Medulla oblongata (tissue), 1 donor: ENCODE measurements at regions not wholly inside any gene's neighbourhood (a gene's known extent, or its start where the extent isn't known, plus 50 kb on each side); places are given as distances from the start of the nearest gene placed in this dataset.

Experiments
- DNase-seq: peaks from one replicate; pipeline ENCODE4 v3.0.0-alpha.2; 2015; ENCODE audit errors: extremely low spot score

DNA sequence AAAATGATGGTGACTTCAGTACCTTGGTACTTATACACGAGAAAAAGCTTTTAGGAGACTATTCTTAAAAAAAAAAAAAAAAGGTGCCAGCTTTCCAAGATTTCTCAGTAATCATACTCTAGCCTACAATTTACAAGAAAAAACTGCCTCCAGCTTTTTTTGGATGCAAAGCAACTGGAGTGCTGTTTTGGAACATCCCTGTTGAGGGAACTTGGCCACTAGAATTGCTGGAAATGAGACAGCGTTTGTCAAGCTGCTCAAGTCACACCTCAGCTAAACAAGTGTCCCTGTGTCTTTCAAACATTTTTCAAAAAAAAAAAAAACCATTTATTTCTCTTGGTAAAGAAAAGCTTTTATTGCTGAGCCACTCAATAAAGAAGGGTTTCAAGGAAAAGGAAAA is 413.1 kb upstream of the ARGLU1 start:
- peak; percentile 54 for DNase-seq

DNA sequence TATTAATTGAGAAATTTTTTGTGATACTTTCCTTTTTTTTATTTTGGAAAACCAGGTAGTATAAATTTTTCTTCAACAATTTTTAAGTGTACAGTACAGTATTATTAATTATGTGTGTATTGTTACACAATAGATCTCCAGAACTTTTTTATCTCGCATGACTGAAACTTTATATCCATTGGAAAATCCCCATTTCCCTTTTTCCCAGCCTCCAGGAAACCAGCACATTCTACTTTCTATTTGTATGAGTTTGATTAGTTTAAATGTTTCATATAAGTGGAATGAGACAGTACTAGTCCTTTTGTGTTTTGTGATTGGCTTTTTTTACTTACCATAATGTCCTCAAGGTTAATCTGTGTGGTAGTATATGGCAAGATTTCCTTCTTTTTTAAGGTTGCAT is 399.5 kb upstream of the ARGLU1 start:
- DNase-seq = no peak

DNA sequence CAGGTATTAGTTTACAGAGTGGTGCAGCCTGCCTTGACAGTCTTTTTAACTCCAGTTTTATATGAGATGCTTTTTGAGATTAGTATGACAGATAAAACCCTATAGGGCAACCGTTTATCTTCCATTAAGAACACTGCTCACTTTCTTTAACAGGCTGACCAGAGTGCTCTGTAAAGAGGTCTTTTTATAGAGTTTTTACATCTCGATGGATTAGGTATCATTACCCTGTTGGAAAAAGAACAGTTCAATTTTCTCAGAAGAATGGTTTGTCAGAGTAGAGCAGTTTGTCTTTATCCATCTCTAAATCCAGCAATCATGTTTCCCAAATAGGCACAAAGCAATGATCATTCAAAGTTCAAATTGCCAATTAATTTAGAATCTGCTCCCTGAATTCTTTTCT is 395.2 kb upstream of the ARGLU1 start:
- no peak for DNase-seq

DNA sequence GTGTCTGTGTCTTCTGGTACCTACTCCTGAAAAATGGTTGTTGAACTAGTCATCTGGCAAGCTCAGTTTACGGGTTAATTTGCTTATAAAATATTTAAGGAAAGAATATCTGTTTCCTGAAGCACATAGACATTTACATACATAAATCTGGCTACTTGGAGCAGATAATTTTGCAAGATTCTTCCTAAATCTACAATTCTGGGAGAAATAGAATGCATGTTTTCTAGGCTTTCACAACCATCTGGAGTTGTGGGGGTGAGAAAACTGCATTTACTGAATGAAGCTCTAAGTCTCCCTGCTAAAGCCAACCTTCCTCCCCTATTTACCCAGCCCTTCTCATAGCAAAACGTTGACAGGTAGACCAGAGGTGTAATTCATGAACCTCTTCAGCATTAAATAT is 393.7 kb upstream of the ARGLU1 start:
- no peak for DNase-seq

DNA sequence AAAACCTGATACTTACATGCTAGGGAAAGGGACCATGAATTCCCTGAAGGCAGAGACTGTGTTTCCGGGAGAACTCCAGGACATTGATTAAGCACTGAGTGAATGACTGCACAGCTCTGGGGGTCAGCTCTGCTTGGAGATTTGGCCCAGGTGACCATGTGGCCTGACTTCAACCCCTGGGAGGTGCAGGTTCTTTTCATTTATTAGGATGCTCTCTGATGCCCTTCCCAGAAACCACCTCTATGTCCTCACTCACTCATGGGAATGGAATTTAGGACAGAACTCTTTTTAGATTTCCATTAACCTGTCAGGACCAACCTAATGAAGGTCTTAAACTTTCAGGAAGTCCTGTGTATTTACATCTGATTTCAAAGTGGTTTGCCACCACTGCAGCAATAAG is 393.3 kb upstream of the ARGLU1 start:
- no peak for DNase-seq

DNA sequence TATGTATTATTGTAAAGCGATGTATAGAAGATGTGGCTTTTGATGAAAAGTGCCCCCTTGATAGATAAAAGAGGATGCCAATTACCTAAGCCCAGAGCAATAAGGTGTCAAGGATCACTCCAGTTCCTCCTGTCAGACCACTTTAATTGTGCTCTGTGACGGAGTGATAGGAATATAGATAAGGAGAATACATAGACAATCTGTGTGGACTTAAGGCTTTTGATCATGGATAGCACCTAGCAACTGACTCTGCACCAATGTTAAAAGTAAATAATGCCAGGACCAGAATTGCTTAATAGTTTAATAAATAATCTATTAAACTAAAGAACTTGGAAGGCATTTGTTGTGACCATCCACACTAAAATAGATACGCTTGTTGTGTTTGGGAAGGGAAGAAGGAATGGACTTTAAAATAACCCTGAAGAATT is 390.7 kb upstream of the ARGLU1 start:
- DNase-seq = no peak

DNA sequence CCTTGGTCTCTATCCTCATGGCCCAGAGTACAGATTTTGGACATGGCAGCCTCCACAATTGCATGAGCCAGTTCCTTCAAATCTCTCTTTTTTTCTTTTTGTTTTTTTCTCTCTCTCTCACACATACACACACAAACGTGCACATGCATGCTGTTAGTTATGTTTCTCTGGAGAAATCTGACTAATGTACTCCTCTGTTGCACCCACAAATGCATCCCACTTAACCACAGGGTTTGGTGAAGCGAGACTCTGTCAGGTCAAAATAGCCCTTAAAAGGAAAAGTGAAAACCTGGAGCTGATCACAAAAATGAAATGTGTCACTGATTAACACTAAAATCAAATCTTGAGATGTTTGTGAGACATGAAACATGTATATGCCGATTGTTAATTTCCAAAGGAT is 374.6 kb upstream of the ARGLU1 start:
- no peak for DNase-seq

DNA sequence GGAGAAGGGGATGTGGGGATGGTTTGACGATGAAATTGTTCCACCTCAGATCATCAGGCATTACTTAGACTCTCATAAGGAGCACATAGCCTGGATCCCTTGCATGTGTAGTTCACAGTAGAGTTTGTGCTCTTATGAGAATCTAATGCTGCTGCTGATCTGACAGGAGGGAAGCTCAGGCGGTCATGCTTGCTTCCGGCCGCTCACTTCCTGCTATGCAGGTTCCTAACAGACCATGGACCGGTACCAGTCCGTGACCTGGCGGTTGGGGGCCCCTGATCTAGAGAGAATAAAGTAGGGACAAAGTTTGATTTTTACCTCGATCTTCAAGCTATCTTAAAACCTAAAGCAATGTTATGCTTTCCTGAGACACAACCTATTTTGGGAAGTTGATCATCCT is 373.8 kb upstream of the ARGLU1 start:
- no peak for DNase-seq

DNA sequence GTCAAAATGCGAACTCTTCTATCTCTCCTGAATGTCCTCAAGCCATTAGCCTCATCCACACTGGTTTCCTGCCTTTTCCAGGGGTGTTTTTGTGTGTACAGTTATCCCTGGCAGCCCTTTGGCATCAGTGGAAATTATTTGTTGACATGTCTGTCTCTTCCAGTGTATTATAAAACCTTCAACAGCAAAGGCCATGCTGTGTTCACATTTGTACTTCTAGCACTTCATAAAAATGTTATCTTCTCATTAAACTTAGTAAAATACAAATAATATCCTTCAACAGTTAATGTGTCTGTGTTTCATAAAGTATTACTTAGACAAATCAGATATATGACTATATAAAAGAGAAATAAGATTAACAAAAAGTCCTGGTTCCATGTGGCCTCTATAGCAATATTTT is 359.5 kb upstream of the ARGLU1 start:
- no peak for DNase-seq

DNA sequence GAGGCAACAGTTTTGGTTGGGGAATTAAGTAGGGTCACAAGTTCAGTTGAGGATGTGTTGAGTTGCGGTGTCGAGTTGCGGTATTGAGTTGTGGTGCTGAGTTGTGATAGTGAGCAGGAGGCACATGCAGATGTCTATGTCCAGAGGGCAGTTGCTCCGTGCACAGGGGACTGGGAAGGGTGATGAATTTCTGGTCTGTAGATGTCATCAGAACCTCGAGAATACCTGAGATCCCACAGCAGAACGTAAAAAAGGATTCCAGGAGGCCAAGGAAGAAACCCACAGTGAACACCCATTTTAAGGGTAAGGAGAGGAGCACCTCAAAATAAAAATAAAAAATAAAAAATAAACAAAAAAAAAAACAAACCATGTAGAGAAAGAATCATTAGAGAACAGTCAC is 354.4 kb upstream of the ARGLU1 start:
- no peak for DNase-seq

DNA sequence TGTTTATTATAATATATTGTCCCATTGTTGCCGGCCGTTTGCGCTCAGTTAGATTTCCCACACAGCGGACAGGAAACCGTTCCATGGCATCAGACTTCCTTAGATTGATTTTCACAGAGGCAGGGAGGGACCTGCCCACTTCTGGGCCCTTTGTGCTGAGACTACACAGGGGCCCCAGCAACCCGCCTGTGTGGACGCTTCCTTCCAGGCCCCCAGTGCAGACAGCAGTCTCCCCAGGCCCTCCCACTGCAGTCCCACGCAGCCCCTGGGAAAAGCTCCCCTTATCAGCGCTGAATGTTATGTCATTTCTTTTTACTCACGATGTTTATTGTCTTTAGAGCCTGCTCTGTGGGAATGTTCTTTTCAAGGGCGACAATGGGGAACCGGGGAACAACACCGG is 351.7 kb upstream of the ARGLU1 start:
- DNase-seq = no peak

DNA sequence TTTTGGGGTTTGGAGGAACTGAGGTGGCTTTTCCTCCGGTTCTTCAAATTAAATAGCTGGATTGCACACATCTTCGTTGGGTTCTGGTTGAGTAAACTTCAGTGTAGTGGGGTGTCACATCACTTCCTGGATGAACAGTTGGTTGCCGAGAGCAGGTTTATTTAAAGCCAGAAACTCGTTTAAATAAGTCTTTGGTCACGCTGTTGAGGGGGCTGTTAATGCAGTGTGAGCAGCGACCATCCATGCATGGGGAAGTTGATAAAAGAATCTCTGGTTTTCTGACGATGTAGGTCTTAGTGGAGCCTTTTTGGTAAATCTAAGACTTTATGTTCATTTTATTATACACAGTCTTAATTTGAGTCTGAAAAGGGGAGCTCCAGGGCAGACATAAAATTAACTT is 351.2 kb upstream of the ARGLU1 start:
- DNase-seq = peak; percentile 21

DNA sequence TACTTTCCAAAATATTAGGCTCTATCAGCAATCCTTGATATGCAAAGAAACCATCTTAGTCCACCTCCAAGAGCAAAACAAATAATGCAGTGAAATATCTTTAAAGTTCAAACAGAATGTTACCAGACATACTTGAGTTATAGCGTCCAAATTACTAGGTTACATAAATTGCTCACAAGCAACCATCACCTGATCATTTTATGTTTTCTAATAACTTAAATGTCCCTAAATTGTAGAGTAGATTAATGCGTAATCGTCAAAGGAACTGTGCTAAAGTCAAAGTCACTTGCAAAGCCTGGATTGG is 350.6 kb upstream of the ARGLU1 start:
- DNase-seq = peak; percentile 29

DNA sequence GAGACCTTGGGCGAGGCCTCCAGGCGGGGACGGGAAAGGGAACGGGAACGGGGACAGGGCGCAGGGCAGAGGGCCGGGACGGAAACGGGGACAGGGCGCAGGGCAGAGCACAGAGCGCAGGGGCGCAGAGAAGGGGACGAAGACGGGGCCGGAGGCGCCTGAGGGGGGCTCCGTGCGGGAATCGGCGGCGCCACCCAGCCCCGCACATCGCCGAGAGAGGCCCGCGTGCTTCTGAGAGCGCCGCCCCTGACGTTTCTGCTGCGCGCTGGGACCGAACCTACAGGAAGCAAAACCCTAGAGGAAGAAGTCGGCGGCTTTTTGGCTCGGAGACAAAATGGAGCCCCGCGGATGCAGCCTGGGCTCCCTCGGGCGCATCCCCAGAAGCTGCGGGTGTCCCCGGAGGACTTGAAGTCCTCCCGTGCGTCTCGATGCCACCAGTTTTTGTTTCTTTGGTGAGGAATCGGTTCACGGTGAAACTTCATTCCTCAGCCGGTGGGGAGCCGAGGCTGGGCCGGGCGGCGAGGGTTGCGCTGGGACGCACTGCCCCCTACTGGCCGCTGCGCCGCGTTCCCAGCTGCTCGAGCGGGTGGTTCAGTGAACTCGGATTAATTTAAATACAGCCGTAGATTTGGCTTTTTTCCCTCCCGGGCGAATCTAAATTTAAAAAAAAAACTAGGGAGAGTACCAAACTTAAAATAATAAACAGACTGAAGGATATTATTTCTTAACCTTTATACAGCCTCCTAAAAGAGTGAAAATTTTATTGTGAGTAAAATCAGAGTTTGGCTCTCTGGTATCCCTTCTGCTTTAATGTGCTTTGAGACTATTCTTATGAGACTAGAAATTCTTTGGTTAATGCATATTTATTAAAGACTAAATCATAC is 350.0 kb upstream of the ARGLU1 start:
- DNase-seq = peak; percentile 86

DNA sequence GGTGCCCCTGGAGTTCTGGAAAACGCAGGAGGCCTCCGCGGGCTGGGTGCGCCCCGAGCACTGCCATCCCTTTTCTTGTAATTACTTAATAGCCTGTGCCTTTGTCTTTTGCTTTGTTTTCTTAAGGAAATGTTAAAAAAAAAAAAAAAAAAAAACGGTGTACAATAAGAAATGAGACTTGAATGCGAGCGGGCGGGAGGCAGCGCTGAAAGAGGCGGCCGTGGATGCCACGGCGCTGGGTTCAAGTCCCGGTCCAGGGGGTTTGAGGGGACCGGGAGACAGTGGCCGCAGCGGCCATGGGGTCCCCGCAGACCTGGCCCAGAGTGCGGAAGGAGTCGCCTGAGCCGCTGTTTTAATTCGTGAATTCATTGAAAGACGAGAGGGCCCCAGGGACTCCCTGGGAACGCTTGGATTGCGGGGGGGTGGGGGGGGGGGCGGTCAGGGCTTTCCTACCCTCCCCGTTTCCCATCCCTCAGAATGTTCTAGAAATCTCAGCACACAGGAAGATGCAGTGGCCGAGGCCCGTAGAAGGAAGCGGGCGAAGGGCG is 349.2 kb upstream of the ARGLU1 start:
- DNase-seq = no peak

DNA sequence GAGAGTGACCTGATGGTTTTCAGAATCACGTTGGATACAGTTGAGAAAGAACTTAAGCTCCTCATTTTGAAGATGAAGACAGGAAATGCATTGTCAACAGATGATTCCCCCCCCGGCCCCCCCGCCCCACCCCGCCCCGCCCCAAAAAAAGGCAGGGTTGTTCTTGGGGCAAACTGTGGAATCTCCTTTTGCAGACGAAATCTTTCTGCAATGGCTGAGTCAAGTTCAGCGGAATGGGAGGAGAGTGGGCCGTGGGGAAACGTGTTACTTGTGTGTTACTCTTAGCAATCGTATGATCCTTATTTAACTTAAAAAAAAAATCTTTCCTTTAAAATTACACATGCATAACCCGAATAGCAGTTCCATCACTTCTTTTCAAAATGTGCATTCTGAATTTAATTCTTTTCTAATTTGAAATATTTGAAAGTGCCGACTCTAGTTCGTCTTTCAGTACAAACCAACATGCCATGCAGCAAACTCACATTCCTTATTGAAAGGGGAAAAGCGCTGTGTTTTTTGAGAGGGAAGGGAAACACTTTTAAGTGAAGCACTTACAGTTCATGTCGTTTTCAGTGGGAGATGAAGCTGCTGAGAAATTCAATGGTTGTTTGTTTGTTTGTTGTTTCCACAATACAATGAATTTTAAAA is 348.5 kb upstream of the ARGLU1 start:
- no peak for DNase-seq

DNA sequence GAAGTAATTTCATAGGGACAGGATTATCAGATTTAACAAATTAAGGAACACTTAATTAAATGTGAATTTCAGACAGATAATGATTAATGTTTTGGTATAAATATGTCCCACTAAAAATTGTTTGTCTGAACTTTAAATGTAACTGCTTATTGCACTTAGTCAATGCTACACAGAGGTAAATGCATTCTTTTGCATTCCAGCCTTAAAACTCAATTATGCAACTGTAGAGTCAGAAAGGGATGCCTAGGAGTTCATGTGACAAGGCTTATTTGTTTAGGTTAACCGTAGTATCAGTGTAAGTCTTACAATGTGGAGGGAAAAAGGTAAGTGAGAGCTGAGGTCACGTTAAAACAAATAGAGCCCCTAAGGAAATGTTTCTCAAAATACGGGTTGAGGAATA is 347.2 kb upstream of the ARGLU1 start:
- no peak for DNase-seq

DNA sequence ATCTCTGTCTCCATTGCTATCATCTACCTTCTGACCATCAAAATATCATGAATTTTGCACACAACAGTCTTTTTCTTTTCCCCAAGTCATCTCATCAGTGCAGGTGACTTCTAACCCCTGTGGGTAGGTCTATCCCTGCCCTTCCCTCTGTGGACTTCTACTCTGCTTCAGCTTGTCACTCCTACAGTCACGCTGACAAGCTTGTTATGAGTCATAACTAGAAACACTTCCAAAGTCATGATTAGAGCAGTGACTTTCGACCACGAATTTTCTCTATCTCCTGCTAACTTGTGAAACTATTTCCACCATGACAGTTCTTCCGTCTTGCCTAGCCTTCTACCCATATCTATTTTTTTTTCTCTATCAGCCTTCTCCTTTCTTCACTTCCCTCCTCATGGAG is 343.7 kb upstream of the ARGLU1 start:
- DNase-seq = no peak

DNA sequence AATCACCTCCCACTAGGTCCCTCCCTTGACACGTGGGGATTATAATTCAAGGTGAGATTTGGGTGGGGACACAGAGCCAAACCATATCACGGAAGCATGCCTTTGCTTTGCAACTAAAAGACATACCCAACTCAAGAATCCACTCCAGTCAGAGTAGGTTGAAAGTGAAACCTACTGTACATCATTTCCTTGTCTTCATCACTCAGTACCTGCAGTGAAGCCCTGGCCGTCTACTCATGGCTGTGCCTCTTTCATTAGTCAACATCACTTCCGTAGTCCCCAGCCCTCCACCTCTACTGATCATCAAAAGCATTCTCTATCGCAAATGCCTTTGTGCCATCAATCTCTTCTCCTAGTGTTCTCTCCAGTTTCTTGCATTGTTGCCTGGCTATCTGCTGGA is 343.1 kb upstream of the ARGLU1 start:
- DNase-seq = no peak

DNA sequence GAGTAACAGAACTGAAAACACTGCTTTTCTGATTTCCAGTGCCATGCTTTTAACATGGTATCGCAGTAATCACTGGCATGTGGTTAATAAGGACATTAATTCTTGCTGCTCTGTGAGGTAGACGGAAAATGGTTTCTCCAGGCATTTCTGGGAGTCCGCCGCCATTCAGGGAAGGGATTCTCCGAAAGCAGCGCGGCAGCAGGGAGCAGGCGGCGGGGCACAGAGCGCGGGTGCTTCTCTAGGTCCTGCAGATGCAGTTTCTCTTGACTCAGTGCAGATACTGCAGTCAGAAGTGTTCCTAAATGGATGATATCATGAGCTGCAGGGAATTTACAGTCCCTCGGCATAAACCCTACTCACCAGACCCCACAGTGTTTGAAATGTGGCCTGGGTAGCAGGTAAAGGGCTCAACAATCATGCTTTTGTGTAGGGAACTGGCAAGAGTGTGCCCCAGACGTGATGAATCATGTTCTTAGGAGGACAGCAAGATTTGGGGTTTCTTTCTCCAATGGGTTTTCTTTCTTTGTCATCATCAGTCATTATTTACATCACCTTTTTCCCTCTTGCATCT is 338.6 kb upstream of the ARGLU1 start:
- DNase-seq = no peak

DNA sequence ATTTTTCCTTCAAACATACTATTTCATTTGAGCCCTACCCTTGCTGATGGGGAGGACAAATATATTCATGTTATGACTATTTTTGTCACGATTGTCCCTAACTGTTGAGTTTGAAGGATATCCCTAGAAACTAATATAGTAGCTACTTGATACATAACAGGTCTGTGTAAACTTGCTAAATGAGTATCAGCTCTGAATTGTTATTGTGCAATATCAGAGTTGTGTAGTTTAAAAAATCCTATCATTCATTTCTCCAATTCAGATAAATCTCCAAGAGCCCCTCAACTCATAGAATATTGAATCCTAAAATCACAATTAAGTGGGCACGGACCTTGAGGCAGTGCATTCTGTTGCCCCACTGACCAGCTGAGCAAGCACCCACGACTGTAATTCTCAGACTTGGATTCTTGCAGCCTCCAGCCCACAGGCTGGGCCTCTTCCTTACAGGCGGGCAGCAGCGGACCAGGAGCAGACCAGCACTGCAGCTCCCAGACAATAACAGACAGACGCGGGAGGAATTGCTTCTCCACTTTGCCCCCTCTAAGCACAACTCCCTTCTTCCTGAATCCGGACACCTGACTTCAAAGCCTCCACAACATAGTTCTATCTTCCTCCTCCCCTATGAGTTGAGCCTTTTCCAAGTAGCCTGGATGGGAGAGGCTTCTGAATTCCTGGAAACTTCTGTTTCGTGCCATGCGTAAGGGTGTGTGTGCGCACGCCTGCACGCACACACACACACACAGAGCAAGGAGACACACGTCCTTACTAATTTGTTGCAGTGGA is 337.6 kb upstream of the ARGLU1 start:
- DNase-seq = no peak

DNA sequence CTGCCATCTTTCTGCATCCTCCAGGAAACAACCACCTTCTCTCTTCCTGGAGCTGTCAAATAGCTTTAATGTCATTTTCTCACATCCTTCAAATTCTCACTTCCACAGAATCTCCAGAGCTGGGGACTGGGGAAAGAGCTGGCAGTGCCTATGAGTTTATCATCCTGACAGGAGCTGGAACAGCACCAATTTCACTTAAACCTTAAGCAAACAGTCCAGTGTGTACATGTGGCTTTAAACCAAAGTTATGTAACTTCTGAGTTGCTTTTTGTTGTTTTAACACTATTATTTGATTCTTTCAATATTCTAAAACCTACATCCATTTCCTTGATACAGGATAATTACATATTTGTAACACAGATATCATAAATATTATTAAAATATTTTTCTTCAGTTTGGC is 331.5 kb upstream of the ARGLU1 start:
- DNase-seq = no peak
